Left renal pelvis (tissue), 4 donors: ENCODE measurements at regions not wholly inside any gene's neighbourhood (a gene's known extent, or its start where the extent isn't known, plus 50 kb on each side); places are given as distances from the start of the nearest gene placed in this dataset.
"Not testable (repeated sequence)": the region's sequence is repeated elsewhere in the genome, so short reads cannot be mapped to it uniquely, and the experiment has no call there.

Source experiments
- DNase-seq, 4 donors: peaks; one replicate each; pipeline ENCODE4 v3.0.0-alpha.2; 2013; ENCODE audit warnings: low read depth in 4 of 4, low spot score in 3 of 4

GRCh38 chr1:196005426-196005825 is 602.8 kb downstream of the KCNT2 start:
- no peak for DNase-seq

DNA sequence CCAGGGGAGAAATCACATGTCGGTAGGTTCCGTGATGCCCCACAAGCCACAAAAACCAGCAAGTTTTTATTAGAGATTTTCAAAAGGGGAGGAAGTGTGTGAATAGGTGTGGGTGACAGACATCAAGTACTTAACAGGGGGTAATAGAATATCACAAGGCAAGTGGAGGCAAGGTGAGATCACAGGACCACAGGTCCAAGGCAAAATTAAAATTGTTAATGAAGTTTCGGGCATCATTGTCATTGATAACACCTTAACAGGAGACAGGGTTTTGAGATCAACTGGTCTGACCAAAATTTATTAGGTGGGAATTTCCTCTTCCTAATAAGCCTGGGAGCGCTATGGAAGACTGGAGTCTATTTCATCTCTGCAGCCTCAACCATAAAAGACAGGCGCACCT is 603.9 kb downstream of the KCNT2 start:
- not testable (repeated sequence) for DNase-seq

DNA sequence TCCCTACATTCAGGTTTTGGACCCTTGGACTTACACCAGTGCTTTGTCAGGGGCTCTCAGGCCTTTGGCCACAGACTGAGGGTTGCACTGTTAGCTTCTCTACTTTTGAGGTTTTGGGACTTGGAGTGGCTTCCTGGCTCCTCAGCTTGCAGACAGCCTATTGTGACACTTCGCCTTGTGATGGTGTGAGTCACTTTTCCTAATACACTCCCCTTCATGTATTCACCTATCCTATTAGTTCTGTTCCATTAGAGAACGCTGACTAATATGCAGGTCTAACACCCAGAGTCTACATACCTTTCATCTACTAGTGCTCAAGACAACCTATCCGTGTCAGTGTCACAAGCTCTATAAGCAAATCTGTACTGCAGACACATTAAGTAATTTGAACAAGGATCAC is 605.3 kb downstream of the KCNT2 start:
- no peak for DNase-seq

- DNase-seq, result not testable (repeated sequence)
Observed at GRCh38 chr1:196002296-196002695, 605.9 kb downstream of the KCNT2 start.

DNA sequence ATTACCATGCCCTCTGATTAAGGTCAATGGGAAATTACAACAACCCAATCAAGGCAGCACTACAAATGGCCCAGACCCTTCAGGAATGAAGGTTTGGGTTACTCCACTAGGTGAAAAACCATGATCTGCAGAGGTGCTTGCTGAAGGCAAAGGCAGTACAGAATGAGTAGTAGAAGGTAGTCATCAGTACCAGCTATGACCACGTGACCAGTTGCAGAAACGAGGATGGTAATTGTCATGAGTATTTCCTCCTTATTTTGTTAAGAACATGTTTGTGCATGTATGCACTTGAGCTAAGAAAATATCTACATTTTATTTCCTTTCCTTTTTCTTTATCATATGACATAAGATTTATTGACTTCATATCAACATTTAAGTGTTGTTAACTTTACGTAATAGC is 607.1 kb downstream of the KCNT2 start:
- DNase-seq, result no peak

DNA sequence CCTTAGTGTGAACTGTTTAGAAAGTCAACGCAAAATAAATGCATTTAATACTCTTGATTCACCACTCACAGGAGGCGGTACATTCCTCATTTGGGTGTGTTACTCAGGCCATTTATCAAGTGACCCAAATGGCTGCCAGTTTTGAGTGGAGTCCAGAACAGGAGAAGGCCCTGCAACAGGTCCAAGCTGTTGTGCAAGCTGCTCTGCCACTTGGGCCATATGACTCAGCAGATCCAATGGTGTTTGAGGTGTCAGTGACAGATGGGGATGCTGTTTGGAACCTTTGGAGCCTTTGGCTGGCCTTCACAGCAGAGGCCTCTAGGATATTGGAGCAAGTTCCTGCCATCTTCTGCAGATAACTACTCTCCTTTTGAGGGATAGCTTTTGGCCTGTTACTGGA is 609.2 kb downstream of the KCNT2 start:
- DNase-seq, result no peak

- no peak for DNase-seq
Observed at GRCh38 chr1:195981448-195982139, 626.6 kb downstream of the KCNT2 start.

GRCh38 chr1:195979646-195980045 is 628.6 kb downstream of the KCNT2 start:
- no peak for DNase-seq

- DNase-seq, result no peak
Observed at GRCh38 chr1:195973311-195973904, 634.8 kb downstream of the KCNT2 start.

DNA sequence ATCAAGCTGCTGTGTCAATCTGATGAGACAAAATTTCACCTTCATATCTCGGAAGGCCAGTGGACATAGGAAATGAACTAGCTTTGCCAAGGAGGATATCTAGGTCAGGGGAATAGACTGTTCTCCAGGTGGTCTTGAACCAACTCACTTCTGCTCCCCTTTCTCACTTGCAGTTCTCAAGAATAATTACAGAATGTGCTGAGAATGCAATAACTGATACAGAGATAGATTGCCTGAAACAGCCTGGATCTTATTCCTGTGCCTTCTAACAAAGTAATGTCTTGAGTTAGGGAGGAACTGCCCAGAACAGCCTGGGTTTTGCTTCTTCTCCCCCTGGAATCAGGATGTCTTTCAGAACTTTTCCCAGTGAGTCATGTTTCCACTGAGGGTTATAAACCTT is 636.7 kb downstream of the KCNT2 start:
- DNase-seq, result no peak

DNA sequence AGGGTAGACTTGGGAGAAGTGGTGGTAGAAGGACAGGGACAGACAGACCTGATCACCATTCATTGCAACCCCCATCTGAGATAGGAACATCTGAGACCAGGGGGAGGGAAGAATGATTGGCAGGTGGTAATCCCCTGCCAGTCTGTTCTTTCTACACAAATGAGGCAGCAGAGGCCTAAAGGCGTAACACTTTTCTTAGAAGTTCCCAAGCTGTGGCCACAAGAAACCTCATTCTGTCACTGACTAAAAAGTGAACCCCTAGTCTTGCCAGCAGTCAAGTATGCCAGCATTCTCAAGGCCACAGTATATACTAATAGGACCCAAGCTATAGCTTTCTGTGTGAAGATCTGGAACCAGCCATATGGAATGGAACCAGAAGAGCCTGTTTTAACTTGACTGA is 638.0 kb downstream of the KCNT2 start:
- no peak for DNase-seq

GRCh38 chr1:195965475-195965874 is 642.8 kb downstream of the KCNT2 start:
- DNase-seq, result no peak

GRCh38 chr1:195965036-195965435 is 643.2 kb downstream of the KCNT2 start:
- no peak for DNase-seq

- DNase-seq, result no peak
Observed at GRCh38 chr1:195964516-195964915, 643.7 kb downstream of the KCNT2 start.

GRCh38 chr1:195962051-195962450 is 646.2 kb downstream of the KCNT2 start:
- no peak for DNase-seq

GRCh38 chr1:195960580-195960979 is 647.7 kb downstream of the KCNT2 start:
- DNase-seq, result no peak

GRCh38 chr1:195958131-195958530 is 650.1 kb downstream of the KCNT2 start:
- no peak for DNase-seq

DNA sequence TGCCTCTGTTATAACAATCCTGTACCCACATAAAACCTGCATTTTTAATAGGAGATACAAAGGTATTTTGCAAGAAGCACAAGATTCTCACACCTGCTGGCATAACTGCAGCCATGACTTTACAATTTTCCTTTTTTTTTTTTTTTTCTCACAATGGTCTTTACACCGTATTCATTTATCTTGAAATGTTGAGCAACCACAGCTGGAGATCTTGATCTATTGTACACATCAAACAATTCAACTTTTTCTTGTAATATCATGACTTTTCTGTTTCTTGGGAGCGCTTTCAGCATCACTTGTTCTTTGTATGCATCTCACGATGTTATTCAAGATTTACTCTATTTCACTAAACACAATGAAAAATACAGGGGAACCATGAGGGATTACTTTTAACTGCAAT is 651.4 kb downstream of the KCNT2 start:
- no peak for DNase-seq

DNA sequence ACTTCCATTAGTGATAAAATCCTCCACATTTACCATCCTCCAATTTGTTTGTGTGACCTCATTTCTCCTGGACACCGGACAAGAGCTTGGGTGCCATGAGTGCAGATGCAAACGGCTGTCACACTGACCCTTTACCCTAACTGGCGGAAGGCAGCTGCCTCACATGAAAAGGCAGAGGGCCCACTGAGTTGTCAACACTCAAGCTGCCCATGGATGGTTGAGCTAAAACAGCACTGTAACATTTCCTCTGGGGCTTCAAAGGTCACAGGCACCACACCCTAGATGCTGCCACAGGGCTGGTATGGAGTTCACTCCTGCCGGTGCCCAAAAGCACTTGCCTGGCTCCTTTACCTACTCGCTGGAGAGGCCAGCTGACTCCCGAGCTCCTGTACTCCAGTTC is 653.4 kb downstream of the KCNT2 start:
- no peak for DNase-seq

DNA sequence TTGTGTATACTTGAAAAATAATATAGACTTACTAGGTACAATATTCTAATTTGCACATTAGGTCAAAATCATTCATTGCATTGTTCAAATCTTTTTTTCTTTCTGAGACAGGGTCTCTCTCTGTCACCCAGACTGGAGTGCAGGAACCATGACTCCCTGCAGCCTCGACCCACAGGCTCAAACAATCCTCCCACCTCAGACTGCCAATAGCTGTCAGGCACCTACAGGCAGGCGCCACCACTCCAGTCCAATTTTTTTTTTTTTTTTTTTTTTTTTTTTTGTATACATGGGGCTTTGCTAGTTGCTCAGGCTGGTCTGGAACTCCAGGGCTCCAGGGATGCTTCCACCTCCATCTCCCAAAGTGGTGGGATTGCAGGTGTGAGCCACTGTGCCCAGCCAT is 656.9 kb downstream of the KCNT2 start:
- no peak for DNase-seq

- no peak for DNase-seq
Observed at GRCh38 chr1:195948123-195948895, 659.9 kb downstream of the KCNT2 start.

DNA sequence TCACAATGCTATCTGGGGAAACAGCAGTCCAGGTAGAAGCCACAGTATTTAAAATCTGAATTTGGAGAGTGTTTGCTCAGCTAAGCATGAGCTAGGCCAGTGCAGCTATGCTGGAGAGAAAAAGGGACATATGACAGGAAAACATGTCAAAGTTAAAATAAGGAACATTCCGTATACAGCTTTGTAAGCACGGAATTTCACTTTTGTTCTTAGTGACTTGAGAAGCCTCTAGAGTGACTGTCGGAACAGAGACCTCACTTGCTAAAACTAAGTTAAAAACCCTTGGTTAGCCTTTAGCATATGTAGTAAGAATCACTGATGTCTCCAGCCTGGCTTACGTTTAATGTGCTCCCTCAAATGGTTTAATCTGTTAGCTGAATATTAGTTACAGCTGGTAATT is 661.7 kb downstream of the KCNT2 start:
- DNase-seq, result no peak
